GM12872 (cell line): ENCODE measurements at regions not wholly inside any gene's neighbourhood (a gene's known extent, or its start where the extent isn't known, plus 50 kb on each side); places are given as distances from the start of the nearest gene placed in this dataset.

Source experiments
- TF ChIP-seq, protein P1 (sequence below): IDR thresholded peaks from 3 replicates; pipeline ENCODE4 v1.5.1; 2011; ENCODE audit warnings: low read depth, mild to moderate bottlenecking, low read length, moderate library complexity; ENCODE audit not compliant: insufficient read depth

DNA sequence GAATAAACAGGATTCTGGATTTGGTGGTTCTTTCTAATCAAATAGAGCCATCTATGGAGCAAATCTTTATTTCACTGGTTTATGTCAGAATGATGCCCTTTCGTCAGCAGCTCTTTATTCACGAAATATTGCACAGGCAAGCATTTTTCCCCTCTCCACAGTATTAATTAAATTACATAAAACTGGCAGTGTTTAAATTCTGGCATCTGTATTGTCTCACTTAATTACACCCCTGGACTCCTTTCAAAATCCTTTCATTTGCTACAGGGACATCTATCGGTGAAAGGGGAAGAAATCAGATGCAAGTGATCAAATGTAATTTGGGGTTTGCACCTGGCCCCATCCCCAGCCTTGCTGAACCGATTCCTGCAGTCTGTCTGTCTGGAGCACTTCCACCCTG, 801.9 kb downstream of the QKI start:
- TF ChIP-seq, protein P1, sequence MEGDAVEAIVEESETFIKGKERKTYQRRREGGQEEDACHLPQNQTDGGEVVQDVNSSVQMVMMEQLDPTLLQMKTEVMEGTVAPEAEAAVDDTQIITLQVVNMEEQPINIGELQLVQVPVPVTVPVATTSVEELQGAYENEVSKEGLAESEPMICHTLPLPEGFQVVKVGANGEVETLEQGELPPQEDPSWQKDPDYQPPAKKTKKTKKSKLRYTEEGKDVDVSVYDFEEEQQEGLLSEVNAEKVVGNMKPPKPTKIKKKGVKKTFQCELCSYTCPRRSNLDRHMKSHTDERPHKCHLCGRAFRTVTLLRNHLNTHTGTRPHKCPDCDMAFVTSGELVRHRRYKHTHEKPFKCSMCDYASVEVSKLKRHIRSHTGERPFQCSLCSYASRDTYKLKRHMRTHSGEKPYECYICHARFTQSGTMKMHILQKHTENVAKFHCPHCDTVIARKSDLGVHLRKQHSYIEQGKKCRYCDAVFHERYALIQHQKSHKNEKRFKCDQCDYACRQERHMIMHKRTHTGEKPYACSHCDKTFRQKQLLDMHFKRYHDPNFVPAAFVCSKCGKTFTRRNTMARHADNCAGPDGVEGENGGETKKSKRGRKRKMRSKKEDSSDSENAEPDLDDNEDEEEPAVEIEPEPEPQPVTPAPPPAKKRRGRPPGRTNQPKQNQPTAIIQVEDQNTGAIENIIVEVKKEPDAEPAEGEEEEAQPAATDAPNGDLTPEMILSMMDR = no peak

- TF ChIP-seq, protein P1 = no peak
Measured at GRCh38 chr6:164214066-164214465, 799.5 kb downstream of the QKI start.

DNA sequence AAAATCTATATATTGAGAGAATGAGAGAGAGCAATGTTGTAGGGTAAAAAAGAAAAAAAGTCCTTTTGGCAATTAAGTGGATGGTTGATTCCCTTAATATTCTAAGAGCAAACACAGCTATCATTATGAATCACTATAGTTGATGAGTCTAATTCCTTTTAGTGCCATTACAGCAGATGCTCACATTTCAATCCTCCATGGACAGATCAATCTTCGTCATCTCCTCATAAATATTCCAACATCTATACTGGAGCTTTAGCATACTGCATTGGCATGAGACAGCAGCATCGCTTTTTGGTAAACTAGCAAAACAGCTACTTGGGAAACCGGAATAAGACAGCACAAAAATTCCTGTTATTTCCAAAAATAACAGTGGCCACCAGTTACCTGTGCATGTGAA, 796.7 kb downstream of the QKI start:
- TF ChIP-seq, protein P1 = no peak

DNA sequence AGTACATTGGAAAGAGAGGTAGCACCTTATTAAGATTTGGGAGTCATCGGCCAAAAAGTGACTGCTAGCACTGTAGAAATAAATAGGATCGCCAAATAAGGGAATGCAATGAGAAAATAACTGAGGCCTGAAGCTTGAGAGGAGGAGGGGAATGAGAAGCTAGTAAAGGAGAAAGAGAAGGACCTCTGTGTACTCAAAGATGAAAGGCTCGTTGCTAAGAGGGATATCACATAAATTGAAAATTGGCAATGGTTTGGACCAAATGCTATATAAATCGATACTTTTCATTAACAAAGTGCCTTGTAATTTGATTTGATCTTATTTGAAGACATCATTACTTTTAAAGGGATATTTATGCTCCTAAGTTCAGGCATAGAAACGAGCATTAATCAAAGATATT, 796.3 kb downstream of the QKI start:
- TF ChIP-seq, protein P1 = no peak

GRCh38 chr6:164210323-164210722, 795.8 kb downstream of the QKI start:
- TF ChIP-seq, protein P1 = no peak

GRCh38 chr6:164208371-164208770, 793.9 kb downstream of the QKI start:
- TF ChIP-seq, protein P1 = no peak

- TF ChIP-seq, protein P1 = no peak
Measured at GRCh38 chr6:164206807-164207423, 792.4 kb downstream of the QKI start.

GRCh38 chr6:164200071-164200470, 785.6 kb downstream of the QKI start:
- TF ChIP-seq, protein P1 = no peak
